Ovary (tissue), 3 donors: ENCODE measurements at regions not wholly inside any gene's neighbourhood (a gene's known extent, or its start where the extent isn't known, plus 50 kb on each side); places are given as distances from the start of the nearest gene placed in this dataset.

ENCODE experiments used
- CTCF ChIP-seq, 3 donors: fragments of 450-650 bp in 2 of 3; fragments of 200-600 bp in 1 of 3; IDR thresholded peaks; one replicate each; pipeline versions ENCODE4 v1.5.1 to v1.8.0; 2016 to 2022; ENCODE audit warnings: antibody characterized with exemption in 3 of 3, mild to moderate bottlenecking in 1 of 3
- EP300 ChIP-seq: sonication (generic); formaldehyde crosslinking; IDR thresholded peaks from one replicate; pipeline ENCODE4 v1.6.1; 2017; ENCODE audit warnings: antibody characterized with exemption
- POLR2A ChIP-seq: fragments of 450-650 bp; IDR thresholded peaks from one replicate; pipeline ENCODE4 v1.6.1; 2017; ENCODE audit warnings: antibody characterized with exemption, mild to moderate bottlenecking, moderate library complexity
- donor health status: DM: no; HTN: no; CAD: no.

- no peak for TF ChIP-seq CTCF (IDR thresholded peaks at IDR 0.05)
- no peak for TF ChIP-seq POLR2A
- no peak for TF ChIP-seq EP300
These were observed 86.5 kb upstream of the GRB10 start for GRCh38 chr7:50869108-50869725.
